H1 (cell line): ENCODE measurements at regions not wholly inside any gene's neighbourhood (a gene's known extent, or its start where the extent isn't known, plus 50 kb on each side); places are given as distances from the start of the nearest gene placed in this dataset.

Experiments
- CTCF ChIA-PET: fragments of 300-600 bp; sonication (Branson Sonifier 250); formaldehyde crosslinking; loops from one replicate; lab custom pipeline; 2021; ENCODE audit not compliant: partially characterized antibody; lab: Charles Lee
- POLR2A ChIA-PET: fragments of 300-600 bp; sonication (Branson Sonifier 250); formaldehyde crosslinking; loops from one replicate; lab custom pipeline; 2021; ENCODE audit warnings: inconsistent platforms; ENCODE audit not compliant: partially characterized antibody; lab: Charles Lee
- DNase-seq, 2 experiments: peaks; one replicate each; pipeline versions ENCODE4 v3.0.0 to v3.0.0-alpha.2; 2010 to 2022; ENCODE audit warnings: low spot score in 2 of 2, low read depth in 1 of 2, mixed read lengths in 1 of 2
- FAIRE-seq: peaks from 2 replicates; lab custom pipeline; 2011; peaks lifted over from hg19 to GRCh38; lab: Jason Lieb, UNC
- H2AFZ ChIP-seq: 2 replicates; pipeline ENCODE4 v1.8.1; 2012; ENCODE audit warnings: low read length, inconsistent platforms
- H2AK5ac ChIP-seq: 2 replicates; pipeline ENCODE4 v1.6.1; 2013; ENCODE audit warnings: low read depth, low read length
- H2BK120ac ChIP-seq: replicated peaks from 2 replicates; pipeline ENCODE3; 2013; ENCODE audit warnings: low read depth, low read length, inconsistent platforms
- H2BK12ac ChIP-seq: 2 replicates; pipeline ENCODE4 v1.6.1; 2013; ENCODE audit warnings: low read depth, low read length
- H2BK15ac ChIP-seq: 2 replicates; pipeline ENCODE4 v1.6.1; 2013; ENCODE audit warnings: low read length
- H2BK20ac ChIP-seq: 2 replicates; pipeline ENCODE4 v1.6.1; 2013; ENCODE audit warnings: low read length
- H2BK5ac ChIP-seq: 2 replicates; pipeline ENCODE4 v1.6.1; 2013; ENCODE audit warnings: low read depth, low read length
- H3K14ac ChIP-seq: 2 replicates; pipeline ENCODE4 v1.6.1; 2013; ENCODE audit warnings: inconsistent platforms; ENCODE audit not compliant: insufficient read length
- H3K18ac ChIP-seq: 2 replicates; pipeline ENCODE4 v1.6.1; 2013; ENCODE audit warnings: low read length; ENCODE audit errors: extremely low read depth
- H3K23ac ChIP-seq: 2 replicates; pipeline ENCODE4 v1.6.1; 2013; ENCODE audit warnings: inconsistent platforms; ENCODE audit not compliant: insufficient read length
- H3K23me2 ChIP-seq: 2 replicates; pipeline ENCODE4 v1.6.1; 2013; ENCODE audit warnings: low read depth, low read length
- H3K27ac ChIP-seq: 2 replicates; pipeline ENCODE4 v1.6.1; 2011; ENCODE audit warnings: low read depth, low read length, inconsistent platforms
- H3K27me3 ChIP-seq, 4 experiments: replicated peaks in 1 of 4; 1 replicate in 1 of 4; 2 replicates in 3 of 4; pipeline versions ENCODE4 v1.6.1 to v1.8.1; 2011 to 2013; ENCODE audit warnings: low read length in 3 of 4, mild to moderate bottlenecking in 3 of 4, inconsistent platforms in 2 of 4, mixed read lengths in 2 of 4, moderate library complexity in 1 of 4; ENCODE audit not compliant: control insufficient read depth in 3 of 4, insufficient read depth in 3 of 4; ENCODE audit errors: extremely low read depth in 1 of 4
- H3K36me3 ChIP-seq, 4 experiments: 2 replicates each; pipeline versions ENCODE4 v1.6.1 to v1.8.1; 2011 to 2013; ENCODE audit warnings: mild to moderate bottlenecking in 4 of 4, low read length in 3 of 4, moderate library complexity in 2 of 4, control low read depth in 1 of 4, inconsistent platforms in 1 of 4; ENCODE audit not compliant: insufficient read depth in 4 of 4, control insufficient read depth in 2 of 4
- H3K4ac ChIP-seq: replicated peaks from 2 replicates; pipeline ENCODE3; 2013; ENCODE audit warnings: low read length, low read depth, mixed read lengths, inconsistent platforms; ENCODE audit not compliant: insufficient read length
- H3K4me1 ChIP-seq, 4 experiments: replicated peaks in 1 of 4; 1 replicate in 1 of 4; 2 replicates in 3 of 4; pipeline versions ENCODE4 v1.6.1 to v1.8.1; 2011 to 2013; ENCODE audit warnings: low read length in 3 of 4, inconsistent platforms in 2 of 4, mixed read lengths in 1 of 4; ENCODE audit not compliant: insufficient read depth in 4 of 4, control insufficient read depth in 3 of 4
- H3K4me2 ChIP-seq, 2 experiments: 2 replicates each; pipeline versions ENCODE4 v1.6.1 to v1.8.1; 2011 to 2013; ENCODE audit warnings: low read depth in 2 of 2, low read length in 2 of 2, control low read depth in 1 of 2, inconsistent platforms in 1 of 2, mild to moderate bottlenecking in 1 of 2; ENCODE audit not compliant: insufficient read depth in 1 of 2
- H3K4me3 ChIP-seq, 4 experiments: fragments of 200-600, 300-600 bp in 1 of 4; sonication (generic), shearing (Covaris generic), sonication (Bioruptor Twin) in 1 of 4; 2 replicates each; pipeline versions ENCODE4 v1.5.1 to v1.8.1; 2011 to 2016; ENCODE audit warnings: low read length in 4 of 4, low read depth in 3 of 4, control low read depth in 2 of 4, inconsistent platforms in 2 of 4, mild to moderate bottlenecking in 2 of 4, mixed read lengths in 1 of 4, moderate library complexity in 1 of 4; ENCODE audit not compliant: insufficient read depth in 2 of 4; ENCODE audit errors: extremely low read depth in 1 of 4
- H3K56ac ChIP-seq: replicated peaks from 2 replicates; pipeline ENCODE3; 2013; ENCODE audit warnings: low read depth, mild to moderate bottlenecking, mixed read lengths, low read length, inconsistent platforms; ENCODE audit not compliant: insufficient read length
- H3K79me1 ChIP-seq: 2 replicates; pipeline ENCODE4 v1.6.1; 2013; ENCODE audit warnings: low read depth, low read length, control low read depth
- H3K79me2 ChIP-seq, 2 experiments: 2 replicates each; pipeline versions ENCODE4 v1.6.1 to v1.8.1; 2012 to 2013; ENCODE audit warnings: low read length in 2 of 2, mild to moderate bottlenecking in 2 of 2, inconsistent platforms in 1 of 2; ENCODE audit not compliant: insufficient read depth in 2 of 2, control insufficient read depth in 1 of 2
- H3K9ac ChIP-seq, 4 experiments: replicated peaks in 1 of 4; 1 replicate in 1 of 4; 2 replicates in 3 of 4; pipeline versions ENCODE4 v1.6.1 to v1.8.1; 2011 to 2013; ENCODE audit warnings: low read depth in 3 of 4, low read length in 3 of 4, control low read depth in 2 of 4, mild to moderate bottlenecking in 2 of 4, moderate library complexity in 2 of 4, inconsistent platforms in 1 of 4; ENCODE audit errors: extremely low read depth in 1 of 4
- H3K9me3 ChIP-seq, 2 experiments: 2 replicates each; pipeline versions ENCODE4 v1.6.1 to v1.8.1; 2012 to 2013; ENCODE audit warnings: mild to moderate bottlenecking in 2 of 2, moderate library complexity in 2 of 2, control low read depth in 1 of 2, inconsistent platforms in 1 of 2, low read depth in 1 of 2, low read length in 1 of 2, mixed read lengths in 1 of 2; ENCODE audit not compliant: insufficient read depth in 2 of 2
- H4K20me1 ChIP-seq, 2 experiments: replicated peaks in 1 of 2; 2 replicates each; pipeline versions ENCODE3 to v1.8.1; 2011 to 2013; ENCODE audit warnings: inconsistent platforms in 2 of 2, low read length in 2 of 2, mild to moderate bottlenecking in 1 of 2; ENCODE audit not compliant: insufficient read depth in 2 of 2, control insufficient read depth in 1 of 2
- H4K5ac ChIP-seq: 2 replicates; pipeline ENCODE4 v1.6.1; 2013; ENCODE audit warnings: low read length, low read depth, mixed read lengths, inconsistent platforms; ENCODE audit not compliant: insufficient read length
- H4K8ac ChIP-seq: 2 replicates; pipeline ENCODE4 v1.8.0; 2013; ENCODE audit warnings: mild to moderate bottlenecking, moderate library complexity, low read length, inconsistent platforms; ENCODE audit not compliant: insufficient read depth; ENCODE audit errors: extremely low read depth
- H4K91ac ChIP-seq: replicated peaks from 2 replicates; pipeline ENCODE3; 2013; ENCODE audit warnings: low read length, mixed read lengths, inconsistent platforms; ENCODE audit not compliant: insufficient read length
- NANOG ChIP-seq: IDR thresholded peaks from 2 replicates; pipeline ENCODE4 v1.6.1; 2011; ENCODE audit warnings: low read length, low read depth, mild to moderate bottlenecking, inconsistent platforms; ENCODE audit not compliant: insufficient read depth, poor library complexity, severe bottlenecking
- PHF8 ChIP-seq: fragments of 200-600 bp; sonication (generic); conservative IDR thresholded peaks from 2 replicates; pipeline ENCODE4 v1.7.1; 2012; ENCODE audit warnings: low read depth, mild to moderate bottlenecking, inconsistent platforms, low read length, moderate library complexity
- RAD21 ChIP-seq, 2 experiments: IDR thresholded peaks in 1 of 2; conservative IDR thresholded peaks in 1 of 2; 2 replicates each; pipeline ENCODE4 v1.6.1; 2011; ENCODE audit warnings: low read depth in 2 of 2, low read length in 2 of 2, improper control_type of control experiment in 1 of 2, inconsistent platforms in 1 of 2, mild to moderate bottlenecking in 1 of 2, moderate library complexity in 1 of 2
- TAF7 ChIP-seq: optimal IDR thresholded peaks from 2 replicates; pipeline ENCODE3; 2011; ENCODE audit warnings: low read depth, mild to moderate bottlenecking, inconsistent platforms, low read length, moderate library complexity, borderline replicate concordance
- WGBS, 2 experiments: shearing (Covaris generic) in 1 of 2; methylation state at CpG; one replicate each; pipeline versions ENCODE4 v1.1.6 to v1.1.7; 2013 to 2015; ENCODE audit warnings: low lambda C conversion rate in 2 of 2, mixed read lengths in 2 of 2, inconsistent platforms in 1 of 2, low coverage in 1 of 2, missing lambda C conversion rate in 1 of 2; ENCODE audit not compliant: insufficient replicate concordance in 2 of 2, insufficient coverage in 1 of 2, insufficient read length in 1 of 2; ENCODE audit errors: extremely low coverage in 1 of 2, missing lambda C conversion rate in 1 of 2; 5-methylcytosine and 5-hydroxymethylcytosine counted together

DNA sequence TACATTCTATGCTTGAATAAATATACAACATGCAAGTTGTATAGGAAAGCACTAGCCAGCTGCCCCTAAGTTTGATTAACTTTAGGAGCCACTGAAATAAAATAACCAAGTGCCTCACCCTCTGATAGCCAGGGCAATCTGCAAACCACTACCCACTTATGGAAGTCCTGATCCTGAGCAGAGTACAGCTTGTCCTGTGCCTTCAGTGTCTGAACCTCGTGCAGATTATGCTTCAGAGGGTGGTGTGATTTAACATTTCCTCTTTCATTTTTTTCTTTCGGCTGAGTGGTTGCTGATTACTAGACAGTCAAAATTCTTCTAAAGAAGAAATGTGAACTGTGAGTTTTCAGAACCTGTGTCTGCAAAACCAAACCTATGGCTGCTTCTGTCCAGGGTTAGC lies 327.7 kb downstream of the PIK3R1 start:
- DNase-seq (no peak), FAIRE-seq (no peak)
- POLR2A ChIA-PET = no interaction called here
- TF ChIP-seq TAF7 (no peak), PHF8 (no peak), RAD21 (IDR thresholded peaks at IDR 0.05 in 1 of 2, conservative IDR thresholded peaks at IDR 0.05 in 1 of 2; ENCODE audit: low read depth in 2 of 2, low read length in 2 of 2) (no peak), NANOG (no peak)
- Histone ChIP-seq H2BK20ac (no peak overlapping the region), H3K56ac (no peak overlapping the region), H3K14ac (no peak overlapping the region), H2BK120ac (no peak overlapping the region), H3K4me2 (no peak overlapping the region), H3K36me3 (no peaks in the 10 kb centered on the region), H2AK5ac (no peak overlapping the region), H4K5ac (no peak overlapping the region), H3K23ac (no peak overlapping the region), H3K9me3 (no peaks in the 10 kb centered on the region), H4K20me1 (no peaks in the 10 kb centered on the region), H3K79me1 (no peaks in the 10 kb centered on the region), H2AFZ (no peak overlapping the region), H3K4me3 (no peak overlapping the region), H3K4ac (no peak overlapping the region), H3K79me2 (no peaks in the 10 kb centered on the region), H3K27ac (no peak overlapping the region), H4K91ac (no peak overlapping the region), H3K9ac (no peak overlapping the region), H2BK15ac (no peak overlapping the region), H2BK12ac (no peak overlapping the region), H3K27me3 (no peaks in the 10 kb centered on the region), H3K18ac (no peak overlapping the region), H4K8ac (no peak overlapping the region), H2BK5ac (no peak overlapping the region), H3K4me1 (no peaks in the 10 kb centered on the region), H3K23me2 (no peaks in the 10 kb centered on the region)
- WGBS, 2 experiments = 89% methylated on average over 2 of the region's 2 CpGs; no CpG with 5 or more reads in 1 of the 2 experiments
- CTCF ChIA-PET = no interaction called here
